ENCODE measurements at regions not wholly inside any gene's neighbourhood (a gene's known extent, or its start where the extent isn't known, plus 50 kb on each side); places are given as distances from the start of the nearest gene placed in this dataset.

GRCh38 chr11:116537121-116537520 is 235.7 kb downstream of the BUD13 start:
- WGBS (ENCODE audit: insufficient coverage), result 50% methylated on average over 1 of the region's 10 CpGs
- H3K9me3 ChIP-seq (replicated peaks; ENCODE audit: control insufficient read depth, low read depth, low read length), result no peaks in the 10 kb centered on the region
- DNase-seq, result no peak
- no peak overlapping the region for H3K27ac ChIP-seq (ENCODE audit: low read length)
- H3K27me3 ChIP-seq (ENCODE audit: control insufficient read depth, insufficient read depth, low read length), result peaks cover 41% of the 10 kb centered on the region
- no peaks in the 10 kb centered on the region for H3K4me1 ChIP-seq (ENCODE audit: control insufficient read depth, insufficient read depth, low read length)
- H3K4me3 ChIP-seq (ENCODE audit: low read length), result no peak overlapping the region
- H3K36me3 ChIP-seq (ENCODE audit: control insufficient read depth, insufficient read depth, low read length), result no peaks in the 10 kb centered on the region

GRCh38 chr11:116536416-116536815 is 236.4 kb downstream of the BUD13 start:
- DNase-seq, result no peak
- Histone ChIP-seq H3K36me3 (ENCODE audit: control insufficient read depth, insufficient read depth, low read length) (no peaks in the 10 kb centered on the region), H3K27ac (ENCODE audit: low read length) (no peak overlapping the region), H3K4me3 (ENCODE audit: low read length) (no peak overlapping the region), H3K27me3 (ENCODE audit: control insufficient read depth, insufficient read depth, low read length) (peaks cover 42% of the 10 kb centered on the region), H3K9me3 (replicated peaks; ENCODE audit: control insufficient read depth, low read depth, low read length) (no peaks in the 10 kb centered on the region), H3K4me1 (ENCODE audit: control insufficient read depth, insufficient read depth, low read length) (no peaks in the 10 kb centered on the region)
- WGBS (ENCODE audit: insufficient coverage), result 69% methylated on average over 3 of the region's 3 CpGs

GRCh38 chr11:116535994-116536393 is 236.8 kb downstream of the BUD13 start:
- Histone ChIP-seq H3K9me3 (replicated peaks; ENCODE audit: control insufficient read depth, low read depth, low read length) (peaks cover under 1% of the 10 kb centered on the region), H3K27me3 (ENCODE audit: control insufficient read depth, insufficient read depth, low read length) (peaks cover 42% of the 10 kb centered on the region), H3K27ac (ENCODE audit: low read length) (no peak overlapping the region), H3K4me1 (ENCODE audit: control insufficient read depth, insufficient read depth, low read length) (no peaks in the 10 kb centered on the region), H3K36me3 (ENCODE audit: control insufficient read depth, insufficient read depth, low read length) (no peaks in the 10 kb centered on the region), H3K4me3 (ENCODE audit: low read length) (no peak overlapping the region)
- DNase-seq, result no peak
- 65% methylated on average over 3 of the region's 9 CpGs for WGBS (ENCODE audit: insufficient coverage)

- WGBS (ENCODE audit: insufficient coverage), result 95% methylated on average over 5 of the region's 9 CpGs
- H3K4me3 ChIP-seq (ENCODE audit: low read length), result no peak overlapping the region
- no peaks in the 10 kb centered on the region for H3K4me1 ChIP-seq (ENCODE audit: control insufficient read depth, insufficient read depth, low read length)
- H3K27me3 ChIP-seq (ENCODE audit: control insufficient read depth, insufficient read depth, low read length), result peaks cover 45% of the 10 kb centered on the region
- peaks cover 5% of the 10 kb centered on the region for H3K9me3 ChIP-seq (replicated peaks; ENCODE audit: control insufficient read depth, low read depth, low read length)
- H3K27ac ChIP-seq (ENCODE audit: low read length), result no peak overlapping the region
- H3K36me3 ChIP-seq (ENCODE audit: control insufficient read depth, insufficient read depth, low read length), result no peaks in the 10 kb centered on the region
- no peak for DNase-seq
Measured at GRCh38 chr11:116535120-116535519, 237.7 kb downstream of the BUD13 start.

GRCh38 chr11:116534270-116534975 is 238.4 kb downstream of the BUD13 start:
- Histone ChIP-seq H3K9me3 (replicated peaks; ENCODE audit: control insufficient read depth, low read depth, low read length) (peaks cover 5% of the 10 kb centered on the region), H3K36me3 (ENCODE audit: control insufficient read depth, insufficient read depth, low read length) (no peaks in the 10 kb centered on the region), H3K27me3 (ENCODE audit: control insufficient read depth, insufficient read depth, low read length) (peaks cover 45% of the 10 kb centered on the region), H3K4me1 (ENCODE audit: control insufficient read depth, insufficient read depth, low read length) (no peaks in the 10 kb centered on the region), H3K4me3 (ENCODE audit: low read length) (no peak overlapping the region), H3K27ac (ENCODE audit: low read length) (no peak overlapping the region)
- DNase-seq, result no peak
- WGBS (ENCODE audit: insufficient coverage), result 40% methylated on average over 1 of the region's 14 CpGs

- no peaks in the 10 kb centered on the region for H3K36me3 ChIP-seq (ENCODE audit: control insufficient read depth, insufficient read depth, low read length)
- no peak overlapping the region for H3K4me3 ChIP-seq (ENCODE audit: low read length)
- H3K27ac ChIP-seq (ENCODE audit: low read length), result no peak overlapping the region
- no peak for DNase-seq
- peaks cover 43% of the 10 kb centered on the region for H3K27me3 ChIP-seq (ENCODE audit: control insufficient read depth, insufficient read depth, low read length)
- no peaks in the 10 kb centered on the region for H3K4me1 ChIP-seq (ENCODE audit: control insufficient read depth, insufficient read depth, low read length)
- peaks cover 5% of the 10 kb centered on the region for H3K9me3 ChIP-seq (replicated peaks; ENCODE audit: control insufficient read depth, low read depth, low read length)
- 83% methylated on average over 1 of the region's 11 CpGs for WGBS (ENCODE audit: insufficient coverage)
Measured at GRCh38 chr11:116533186-116533825, 239.5 kb downstream of the BUD13 start.

GRCh38 chr11:116532066-116532465 is 240.7 kb downstream of the BUD13 start:
- Histone ChIP-seq H3K4me3 (ENCODE audit: low read length) (no peak overlapping the region), H3K4me1 (ENCODE audit: control insufficient read depth, insufficient read depth, low read length) (no peaks in the 10 kb centered on the region), H3K9me3 (replicated peaks; ENCODE audit: control insufficient read depth, low read depth, low read length) (peaks cover 5% of the 10 kb centered on the region), H3K27me3 (ENCODE audit: control insufficient read depth, insufficient read depth, low read length) (peaks cover 45% of the 10 kb centered on the region), H3K36me3 (ENCODE audit: control insufficient read depth, insufficient read depth, low read length) (no peaks in the 10 kb centered on the region), H3K27ac (ENCODE audit: low read length) (no peak overlapping the region)
- WGBS (ENCODE audit: insufficient coverage), result 93% methylated on average over 3 of the region's 8 CpGs
- DNase-seq, result no peak

- Histone ChIP-seq H3K27ac (ENCODE audit: low read length) (no peak overlapping the region), H3K9me3 (replicated peaks; ENCODE audit: control insufficient read depth, low read depth, low read length) (peaks cover 5% of the 10 kb centered on the region), H3K4me1 (ENCODE audit: control insufficient read depth, insufficient read depth, low read length) (no peaks in the 10 kb centered on the region), H3K36me3 (ENCODE audit: control insufficient read depth, insufficient read depth, low read length) (no peaks in the 10 kb centered on the region), H3K4me3 (ENCODE audit: low read length) (no peak overlapping the region), H3K27me3 (ENCODE audit: control insufficient read depth, insufficient read depth, low read length) (peaks cover 39% of the 10 kb centered on the region)
- DNase-seq, result no peak
- no CpG with 5 or more reads among the region's 2 CpGs for WGBS (ENCODE audit: insufficient coverage)
Measured at GRCh38 chr11:116530705-116531104, 242.1 kb downstream of the BUD13 start.

GRCh38 chr11:116529271-116529670 is 243.5 kb downstream of the BUD13 start:
- H3K4me1 ChIP-seq (ENCODE audit: control insufficient read depth, insufficient read depth, low read length), result no peaks in the 10 kb centered on the region
- WGBS (ENCODE audit: insufficient coverage), result 40% methylated on average over 1 of the region's 4 CpGs
- no peak overlapping the region for H3K27ac ChIP-seq (ENCODE audit: low read length)
- H3K36me3 ChIP-seq (ENCODE audit: control insufficient read depth, insufficient read depth, low read length), result no peaks in the 10 kb centered on the region
- DNase-seq, result no peak
- no peak overlapping the region for H3K4me3 ChIP-seq (ENCODE audit: low read length)
- peaks cover 5% of the 10 kb centered on the region for H3K9me3 ChIP-seq (replicated peaks; ENCODE audit: control insufficient read depth, low read depth, low read length)
- H3K27me3 ChIP-seq (ENCODE audit: control insufficient read depth, insufficient read depth, low read length), result peaks cover 27% of the 10 kb centered on the region

GRCh38 chr11:116527180-116527991 is 245.4 kb downstream of the BUD13 start:
- Histone ChIP-seq H3K4me1 (ENCODE audit: control insufficient read depth, insufficient read depth, low read length) (no peaks in the 10 kb centered on the region), H3K4me3 (ENCODE audit: low read length) (no peak overlapping the region), H3K27me3 (ENCODE audit: control insufficient read depth, insufficient read depth, low read length) (peaks cover 14% of the 10 kb centered on the region), H3K27ac (ENCODE audit: low read length) (no peak overlapping the region), H3K36me3 (ENCODE audit: control insufficient read depth, insufficient read depth, low read length) (no peaks in the 10 kb centered on the region), H3K9me3 (replicated peaks; ENCODE audit: control insufficient read depth, low read depth, low read length) (peaks cover 5% of the 10 kb centered on the region)
- WGBS (ENCODE audit: insufficient coverage), result 85% methylated on average over 5 of the region's 10 CpGs
- no peak for DNase-seq

Measured in muscle of leg (tissue), 3 donors.